ENCODE measurements at regions not wholly inside any gene's neighbourhood (a gene's known extent, or its start where the extent isn't known, plus 50 kb on each side); places are given as distances from the start of the nearest gene placed in this dataset.

DNA sequence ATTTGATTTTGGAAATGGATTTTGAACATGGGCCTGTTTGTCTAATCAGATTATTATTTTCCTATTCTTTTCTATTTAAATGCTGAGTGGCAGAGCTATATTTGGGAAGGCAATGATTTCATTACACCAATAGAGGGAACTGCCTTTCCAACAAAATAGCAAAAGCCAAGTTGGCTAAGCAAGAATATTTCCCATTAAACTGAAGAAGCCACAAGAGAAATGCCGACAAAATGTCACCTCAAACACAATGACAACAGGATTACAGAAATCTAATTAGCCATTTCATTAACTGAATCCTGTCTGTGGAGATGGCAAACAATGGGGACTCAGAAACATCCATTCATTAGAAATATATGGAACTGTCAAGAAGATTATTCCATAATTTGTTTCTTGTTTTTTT, 1593.1 kb upstream of the RAG2 start:
- Histone ChIP-seq H3K4me1 (no peaks in the 10 kb centered on the region), H3K4me3 (ENCODE audit: low read depth, low read length) (no peak overlapping the region), H3K79me2 (no peaks in the 10 kb centered on the region), H2AFZ (no peak overlapping the region), H3K9ac (no peak overlapping the region), H3K27me3 (ENCODE audit: control insufficient read depth, insufficient read depth, low read length) (no peaks in the 10 kb centered on the region), H3K9me3 (ENCODE audit: control insufficient read depth, low read length) (no peaks in the 10 kb centered on the region), H3K4me2 (ENCODE audit: low read length) (no peak overlapping the region), H3K27ac (no peak overlapping the region), H3K36me3 (ENCODE audit: control insufficient read depth, insufficient read depth, low read length) (no peaks in the 10 kb centered on the region)
- TF ChIP-seq, protein P1, sequence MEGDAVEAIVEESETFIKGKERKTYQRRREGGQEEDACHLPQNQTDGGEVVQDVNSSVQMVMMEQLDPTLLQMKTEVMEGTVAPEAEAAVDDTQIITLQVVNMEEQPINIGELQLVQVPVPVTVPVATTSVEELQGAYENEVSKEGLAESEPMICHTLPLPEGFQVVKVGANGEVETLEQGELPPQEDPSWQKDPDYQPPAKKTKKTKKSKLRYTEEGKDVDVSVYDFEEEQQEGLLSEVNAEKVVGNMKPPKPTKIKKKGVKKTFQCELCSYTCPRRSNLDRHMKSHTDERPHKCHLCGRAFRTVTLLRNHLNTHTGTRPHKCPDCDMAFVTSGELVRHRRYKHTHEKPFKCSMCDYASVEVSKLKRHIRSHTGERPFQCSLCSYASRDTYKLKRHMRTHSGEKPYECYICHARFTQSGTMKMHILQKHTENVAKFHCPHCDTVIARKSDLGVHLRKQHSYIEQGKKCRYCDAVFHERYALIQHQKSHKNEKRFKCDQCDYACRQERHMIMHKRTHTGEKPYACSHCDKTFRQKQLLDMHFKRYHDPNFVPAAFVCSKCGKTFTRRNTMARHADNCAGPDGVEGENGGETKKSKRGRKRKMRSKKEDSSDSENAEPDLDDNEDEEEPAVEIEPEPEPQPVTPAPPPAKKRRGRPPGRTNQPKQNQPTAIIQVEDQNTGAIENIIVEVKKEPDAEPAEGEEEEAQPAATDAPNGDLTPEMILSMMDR (IDR thresholded peaks at IDR 0.05), result no peak

DNA sequence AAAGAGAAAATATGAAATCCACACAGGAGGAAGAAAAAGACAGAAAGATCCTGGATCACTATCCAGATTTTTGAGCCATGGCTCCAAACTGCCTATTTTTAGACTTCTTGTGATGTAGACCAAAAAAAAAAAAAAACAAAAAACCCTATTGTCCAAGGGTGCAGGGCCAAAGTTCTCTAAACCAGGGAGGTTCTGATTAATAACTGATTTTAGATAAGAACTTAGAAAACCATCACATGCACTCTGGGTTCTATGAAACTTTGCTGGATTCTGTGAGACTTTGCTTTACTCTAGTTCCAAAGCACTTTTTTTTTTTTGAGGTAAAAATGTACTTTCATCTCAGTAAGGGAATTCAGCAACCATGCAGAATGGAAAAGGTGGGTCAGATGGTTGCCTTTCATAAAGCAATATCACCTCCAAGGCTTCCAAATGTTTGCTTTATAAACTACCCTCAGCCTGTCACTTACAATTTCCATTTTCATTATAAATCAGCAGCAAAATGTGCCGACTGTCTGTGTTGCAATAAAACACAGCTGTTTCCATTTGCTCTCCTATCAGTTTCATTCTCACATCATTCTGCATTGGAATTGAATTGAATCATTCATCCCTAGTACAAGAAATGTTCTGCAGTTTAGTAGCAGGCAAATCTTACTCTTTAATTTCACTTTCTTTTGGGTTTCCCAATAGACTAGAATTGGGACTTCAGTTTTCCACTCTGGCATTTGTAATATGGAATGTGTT, 1584.3 kb upstream of the RAG2 start:
- no peak overlapping the region for H3K4me2 ChIP-seq (ENCODE audit: low read length)
- H2AFZ ChIP-seq, result no peak overlapping the region
- TF ChIP-seq, protein P1 (IDR thresholded peaks at IDR 0.05), result no peak
- H3K9ac ChIP-seq, result no peak overlapping the region
- no peaks in the 10 kb centered on the region for H3K9me3 ChIP-seq (ENCODE audit: control insufficient read depth, low read length)
- no peaks in the 10 kb centered on the region for H3K27me3 ChIP-seq (ENCODE audit: control insufficient read depth, insufficient read depth, low read length)
- no peak overlapping the region for H3K4me3 ChIP-seq (ENCODE audit: low read depth, low read length)
- H3K79me2 ChIP-seq, result no peaks in the 10 kb centered on the region
- no peaks in the 10 kb centered on the region for H3K4me1 ChIP-seq
- H3K36me3 ChIP-seq (ENCODE audit: control insufficient read depth, insufficient read depth, low read length), result no peaks in the 10 kb centered on the region
- no peak overlapping the region for H3K27ac ChIP-seq

DNA sequence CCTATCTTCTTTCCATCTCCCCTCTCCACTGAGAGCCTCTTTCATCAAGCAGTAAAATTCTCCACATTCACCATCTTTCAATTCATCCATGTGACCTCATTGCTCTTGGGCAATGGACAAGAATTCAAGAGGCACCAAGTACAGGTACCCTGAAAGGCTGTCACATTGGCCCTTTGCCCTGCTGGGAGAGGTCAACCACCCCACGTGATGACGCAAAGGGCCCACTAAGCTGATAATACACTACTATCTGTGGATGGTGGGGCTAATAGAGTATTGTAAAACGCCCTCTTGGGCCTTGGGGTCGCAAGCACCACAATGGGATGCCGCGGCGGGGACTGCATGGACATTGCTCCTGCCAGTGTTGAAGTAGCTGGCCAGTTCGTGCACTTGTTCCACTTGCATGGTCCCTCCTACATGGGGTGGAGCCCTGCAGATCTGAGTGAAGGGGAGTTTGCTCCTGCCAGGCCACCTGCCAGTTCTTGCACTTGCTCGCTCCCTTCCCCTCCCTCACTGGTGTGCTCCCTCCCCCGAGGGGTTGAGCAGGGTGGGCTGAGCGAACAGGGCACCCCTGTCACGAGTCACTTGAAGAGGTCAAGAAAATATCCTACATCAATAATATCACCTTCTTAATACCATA, 1578.8 kb upstream of the RAG2 start:
- Histone ChIP-seq H3K27me3 (ENCODE audit: control insufficient read depth, insufficient read depth, low read length) (no peaks in the 10 kb centered on the region), H3K4me2 (ENCODE audit: low read length) (no peak overlapping the region), H3K9ac (no peak overlapping the region), H3K36me3 (ENCODE audit: control insufficient read depth, insufficient read depth, low read length) (no peaks in the 10 kb centered on the region), H3K27ac (no peak overlapping the region), H3K79me2 (no peaks in the 10 kb centered on the region), H2AFZ (no peak overlapping the region), H3K4me1 (no peaks in the 10 kb centered on the region), H3K9me3 (ENCODE audit: control insufficient read depth, low read length) (no peaks in the 10 kb centered on the region), H3K4me3 (ENCODE audit: low read depth, low read length) (no peak overlapping the region)
- TF ChIP-seq, protein P1 (IDR thresholded peaks at IDR 0.05), result no peak

GRCh38 chr11:38173676-38174075, 1575.6 kb upstream of the RAG2 start:
- Histone ChIP-seq H3K27ac (no peak overlapping the region), H3K9ac (no peak overlapping the region), H3K4me3 (ENCODE audit: low read depth, low read length) (no peak overlapping the region), H3K4me2 (ENCODE audit: low read length) (no peak overlapping the region), H3K36me3 (ENCODE audit: control insufficient read depth, insufficient read depth, low read length) (no peaks in the 10 kb centered on the region), H2AFZ (no peak overlapping the region), H3K79me2 (no peaks in the 10 kb centered on the region), H3K9me3 (ENCODE audit: control insufficient read depth, low read length) (no peaks in the 10 kb centered on the region), H3K4me1 (no peaks in the 10 kb centered on the region), H3K27me3 (ENCODE audit: control insufficient read depth, insufficient read depth, low read length) (no peaks in the 10 kb centered on the region)
- TF ChIP-seq, protein P1 (IDR thresholded peaks at IDR 0.05), result no peak

DNA sequence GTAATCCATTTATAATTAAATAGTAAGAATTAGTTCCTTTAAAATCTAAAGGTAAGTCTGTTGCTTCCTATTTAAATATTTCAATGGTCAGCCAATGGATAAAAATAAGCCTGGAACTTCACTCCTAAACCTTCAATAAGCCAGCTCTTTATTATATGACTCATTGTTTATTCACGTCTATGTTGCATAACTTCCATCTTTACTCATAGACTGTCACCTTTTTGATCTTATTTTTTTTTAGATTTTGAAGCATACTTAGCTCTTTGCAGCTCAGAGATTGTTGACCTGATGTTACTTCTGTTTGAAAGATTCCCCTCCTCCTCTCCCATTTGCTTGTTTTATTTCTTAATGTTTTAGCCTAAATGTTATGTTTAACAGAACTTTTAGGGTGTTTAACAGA, 1571.2 kb upstream of the RAG2 start:
- H2AFZ ChIP-seq, result no peak overlapping the region
- H3K79me2 ChIP-seq, result no peaks in the 10 kb centered on the region
- H3K4me2 ChIP-seq (ENCODE audit: low read length), result no peak overlapping the region
- H3K36me3 ChIP-seq (ENCODE audit: control insufficient read depth, insufficient read depth, low read length), result no peaks in the 10 kb centered on the region
- H3K4me3 ChIP-seq (ENCODE audit: low read depth, low read length), result no peak overlapping the region
- no peaks in the 10 kb centered on the region for H3K27me3 ChIP-seq (ENCODE audit: control insufficient read depth, insufficient read depth, low read length)
- no peaks in the 10 kb centered on the region for H3K4me1 ChIP-seq
- H3K9me3 ChIP-seq (ENCODE audit: control insufficient read depth, low read length), result no peaks in the 10 kb centered on the region
- TF ChIP-seq, protein P1 (IDR thresholded peaks at IDR 0.05), result no peak
- no peak overlapping the region for H3K9ac ChIP-seq
- no peak overlapping the region for H3K27ac ChIP-seq
